Activated CD4-positive, alpha-beta T cell treated with anti-CD3 and anti-CD28 coated beads for 36 hours (primary cell): ENCODE measurements at regions not wholly inside any gene's neighbourhood (a gene's known extent, or its start where the extent isn't known, plus 50 kb on each side); places are given as distances from the start of the nearest gene placed in this dataset.

Experiments
- ATAC-seq: fragments of 200-7000 bp; cut with Tn5 transposase; one replicate; pipeline ENCODE4 v1.10.0; 2021; ENCODE audit warnings: mild to moderate bottlenecking, moderate library complexity
- CTCF ChIA-PET: fragments of 350-600 bp; sonication (Branson Sonifier 250); formaldehyde crosslinking; loops from one replicate; lab custom pipeline; 2021; ENCODE audit warnings: antibody characterized with exemption; lab: Charles Lee
- POLR2A ChIA-PET: fragments of 350-600 bp; sonication (Branson Sonifier 250); formaldehyde crosslinking; loops from one replicate; lab custom pipeline; 2021; ENCODE audit warnings: antibody characterized with exemption, inconsistent platforms; lab: Charles Lee
- DNase-seq: peaks from one replicate; pipeline ENCODE4 v3.0.0-alpha.2; 2020
- H3K27ac Mint-ChIP-seq: one replicate; pipeline ENCODE4 v1.8.0; 2021; ENCODE audit warnings: mixed read lengths
- H3K27me3 Mint-ChIP-seq: one replicate; pipeline ENCODE4 v1.8.0; 2021; ENCODE audit warnings: mixed read lengths
- H3K36me3 Mint-ChIP-seq: one replicate; pipeline ENCODE4 v1.8.0; 2021; ENCODE audit warnings: low read depth, mixed read lengths
- H3K4me1 Mint-ChIP-seq: one replicate; pipeline ENCODE4 v1.8.0; 2021; ENCODE audit warnings: mixed read lengths
- H3K4me3 Mint-ChIP-seq: one replicate; pipeline ENCODE4 v1.8.0; 2021; ENCODE audit warnings: mild to moderate bottlenecking, moderate library complexity, mixed read lengths
- H3K9me3 Mint-ChIP-seq: one replicate; pipeline ENCODE4 v1.8.0; 2021; ENCODE audit warnings: low read depth, mixed read lengths
- intact Hi-C, 2 experiments: fragments of 100-400 bp; cut with DNase I in 1 of 2; cut with micrococcal nuclease in 1 of 2; formaldehyde crosslinking; loops; one replicate each; pipeline versions ENCODE4 v1.14.2 to v1.15.1; 2022 to 2024; cut with DNase I, micrococcal nuclease

GRCh38 chr2:74744731-74745515 lies 89.0 kb upstream of the HK2 start:
- ATAC-seq (no peak), DNase-seq (no peak)
- POLR2A ChIA-PET: no interaction called here
- H3K4me1 Mint-ChIP-seq: no peaks in the 10 kb centered on the region
- H3K4me3 Mint-ChIP-seq: no peak overlapping the region
- CTCF ChIA-PET: interaction anchor here (1.0 kb wide), 1 partner anchor 92 kb away, joined by 3 read pairs; no protein-coding TSS in a partner anchor
- intact Hi-C loops: no loop called here
- no peaks in the 10 kb centered on the region for H3K36me3 Mint-ChIP-seq
- H3K27me3 Mint-ChIP-seq: no peaks in the 10 kb centered on the region
- H3K27ac Mint-ChIP-seq: no peak overlapping the region
- no peaks in the 10 kb centered on the region for H3K9me3 Mint-ChIP-seq

- no peaks in the 10 kb centered on the region for H3K36me3 Mint-ChIP-seq
These were observed 88.2 kb upstream of the HK2 start for GRCh38 chr2:74745766-74746165.

GRCh38 chr2:74746480-74746879 lies 87.4 kb upstream of the HK2 start:
- intact Hi-C loops: no loop called here
- no peak overlapping the region for H3K4me3 Mint-ChIP-seq
- H3K36me3 Mint-ChIP-seq: no peaks in the 10 kb centered on the region
- H3K9me3 Mint-ChIP-seq: no peaks in the 10 kb centered on the region
- no peak overlapping the region for H3K27ac Mint-ChIP-seq
- DNase-seq (no peak), ATAC-seq (no peak)
- no peaks in the 10 kb centered on the region for H3K27me3 Mint-ChIP-seq
- ChIA-PET POLR2A (no interaction called here), CTCF (no interaction called here)
- no peaks in the 10 kb centered on the region for H3K4me1 Mint-ChIP-seq

More at GRCh38 chr2:74745766-74746165, 88.2 kb upstream of the HK2 start:
- H3K27me3 Mint-ChIP-seq: no peaks in the 10 kb centered on the region
- no peak overlapping the region for H3K27ac Mint-ChIP-seq
- H3K4me1 Mint-ChIP-seq: no peaks in the 10 kb centered on the region
- DNase-seq (no peak), ATAC-seq (no peak)
- no peak overlapping the region for H3K4me3 Mint-ChIP-seq
- no peaks in the 10 kb centered on the region for H3K9me3 Mint-ChIP-seq
- ChIA-PET POLR2A (no interaction called here), CTCF (no interaction called here)
- intact Hi-C loops: no loop called here

GRCh38 chr2:74747411-74748080 lies 86.4 kb upstream of the HK2 start:
- no peak overlapping the region for H3K27ac Mint-ChIP-seq
- ATAC-seq: no peak
- ChIA-PET CTCF (no interaction called here), POLR2A (no interaction called here)
- no peaks in the 10 kb centered on the region for H3K4me1 Mint-ChIP-seq
- H3K4me3 Mint-ChIP-seq: no peak overlapping the region
- H3K27me3 Mint-ChIP-seq: no peaks in the 10 kb centered on the region
- no peaks in the 10 kb centered on the region for H3K9me3 Mint-ChIP-seq
- intact Hi-C loops: no loop called here
- H3K36me3 Mint-ChIP-seq: no peaks in the 10 kb centered on the region
- DNase-seq: no peak

GRCh38 chr2:74748665-74749064 lies 85.3 kb upstream of the HK2 start:
- intact Hi-C loops: no loop called here
- POLR2A ChIA-PET: no interaction called here
- Mint-ChIP-seq H3K27me3 (peaks cover 3% of the 10 kb centered on the region), H3K4me3 (no peak overlapping the region), H3K27ac (no peak overlapping the region), H3K36me3 (no peaks in the 10 kb centered on the region), H3K4me1 (no peaks in the 10 kb centered on the region), H3K9me3 (no peaks in the 10 kb centered on the region)
- DNase-seq: no peak
- CTCF ChIA-PET: no interaction called here
- no peak for ATAC-seq

GRCh38 chr2:74749432-74749831 lies 84.5 kb upstream of the HK2 start:
- intact Hi-C loops: no loop called here
- Mint-ChIP-seq H3K4me1 (no peaks in the 10 kb centered on the region), H3K4me3 (no peak overlapping the region), H3K9me3 (no peaks in the 10 kb centered on the region), H3K27me3 (peaks cover 3% of the 10 kb centered on the region), H3K27ac (no peak overlapping the region), H3K36me3 (no peaks in the 10 kb centered on the region)
- POLR2A ChIA-PET: no interaction called here
- CTCF ChIA-PET: interaction anchor here (0.8 kb wide), 1 partner anchor 84 kb away, joined by 4 read pairs; no protein-coding TSS in a partner anchor
- ATAC-seq (no peak), DNase-seq (no peak)

- no peak for ATAC-seq
- peaks cover 5% of the 10 kb centered on the region for H3K9me3 Mint-ChIP-seq
- ChIA-PET POLR2A (no interaction called here), CTCF (interaction anchor here (0.6 to 1.1 kb wide), 3 partner anchors 51 to 169 kb away, joined by 3 to 5 read pairs (median 4); no protein-coding TSS in a partner anchor)
- intact Hi-C loops: no loop called here
- no peak overlapping the region for H3K27ac Mint-ChIP-seq
- no peaks in the 10 kb centered on the region for H3K4me1 Mint-ChIP-seq
- peaks cover 3% of the 10 kb centered on the region for H3K36me3 Mint-ChIP-seq
- no peak for DNase-seq
- H3K27me3 Mint-ChIP-seq: peaks cover 4% of the 10 kb centered on the region
- no peak overlapping the region for H3K4me3 Mint-ChIP-seq
These were observed 81.7 kb upstream of the HK2 start for GRCh38 chr2:74751981-74752851.

- DNase-seq (no peak), ATAC-seq (no peak)
- POLR2A ChIA-PET: no interaction called here
- Mint-ChIP-seq H3K4me1 (no peaks in the 10 kb centered on the region), H3K36me3 (peaks cover 3% of the 10 kb centered on the region), H3K27ac (no peak overlapping the region), H3K9me3 (peaks cover 5% of the 10 kb centered on the region), H3K27me3 (peaks cover 4% of the 10 kb centered on the region), H3K4me3 (no peak overlapping the region)
- CTCF ChIA-PET: interaction anchor here (1.0 kb wide), 1 partner anchor 12 kb away, joined by 3 read pairs; no protein-coding TSS in a partner anchor
- intact Hi-C loops: no loop called here
These were observed 78.5 kb upstream of the HK2 start for GRCh38 chr2:74755386-74755785.

- H3K4me3 Mint-ChIP-seq: no peak overlapping the region
- no peaks in the 10 kb centered on the region for H3K4me1 Mint-ChIP-seq
- no peak for ATAC-seq
- CTCF ChIA-PET: interaction anchor here (0.6 kb wide), 1 partner anchor 271 kb away, joined by 3 read pairs; no protein-coding TSS in a partner anchor
- intact Hi-C loops: no loop called here
- peaks cover 4% of the 10 kb centered on the region for H3K27me3 Mint-ChIP-seq
- no peak overlapping the region for H3K27ac Mint-ChIP-seq
- peaks cover 3% of the 10 kb centered on the region for H3K36me3 Mint-ChIP-seq
- no peak for DNase-seq
- POLR2A ChIA-PET: no interaction called here
- H3K9me3 Mint-ChIP-seq: peaks cover 5% of the 10 kb centered on the region
These were observed 77.5 kb upstream of the HK2 start for GRCh38 chr2:74756356-74756890.

- no peak overlapping the region for H3K27ac Mint-ChIP-seq
- DNase-seq: no peak
- POLR2A ChIA-PET: interaction anchor here (0.6 kb wide), 1 partner anchor 8 kb away, joined by 3 read pairs; no protein-coding TSS in a partner anchor
- H3K4me1 Mint-ChIP-seq: peaks cover 4% of the 10 kb centered on the region
- H3K27me3 Mint-ChIP-seq: peaks cover 2% of the 10 kb centered on the region
- peaks cover 5% of the 10 kb centered on the region for H3K9me3 Mint-ChIP-seq
- H3K36me3 Mint-ChIP-seq: peaks cover 3% of the 10 kb centered on the region
- intact Hi-C loops: loop anchor here in 1 of 2 experiments (1.0 kb wide), 1 partner anchor 45 kb away; no protein-coding TSS in a partner anchor
- no peak for ATAC-seq
- no peak overlapping the region for H3K4me3 Mint-ChIP-seq
- CTCF ChIA-PET: no interaction called here
These were observed 73.9 kb upstream of the HK2 start for GRCh38 chr2:74759986-74760385.
